Left ventricle myocardium inferior (tissue), 1 donor: ENCODE measurements at regions not wholly inside any gene's neighbourhood (a gene's known extent, or its start where the extent isn't known, plus 50 kb on each side); places are given as distances from the start of the nearest gene placed in this dataset.

ENCODE experiments used
- DNase-seq: peaks from one replicate; pipeline ENCODE4 v3.0.0-alpha.2; 2020
- H3K27ac ChIP-seq: fragments of 200-600 bp; replicated peaks from 2 replicates; pipeline ENCODE4 v1.8.0; 2021
- H3K27me3 ChIP-seq: fragments of 200-600 bp; 2 replicates; pipeline ENCODE4 v1.8.0; 2021; ENCODE audit warnings: low read depth
- H3K36me3 ChIP-seq: fragments of 200-600 bp; 2 replicates; pipeline ENCODE4 v1.8.0; 2021
- H3K4me1 ChIP-seq: fragments of 200-600 bp; 2 replicates; pipeline ENCODE4 v1.8.0; 2021
- H3K4me3 ChIP-seq: fragments of 200-600 bp; 2 replicates; pipeline ENCODE4 v1.8.0; 2021; ENCODE audit warnings: mild to moderate bottlenecking, moderate library complexity
- H3K9me3 ChIP-seq: fragments of 200-600 bp; replicated peaks from 2 replicates; pipeline ENCODE4 v1.8.0; 2021
- intact Hi-C: fragments of 100-400 bp; cut with micrococcal nuclease; formaldehyde crosslinking; loops from one replicate; pipeline ENCODE4 v1.11.0; 2022
- TF ChIP-seq, protein P1 (sequence below): fragments of 200-600 bp; IDR thresholded peaks from 2 replicates; pipeline ENCODE4 v1.8.0; 2021; ENCODE audit warnings: antibody characterized with exemption, mild to moderate bottlenecking, borderline replicate concordance
- donor health status: DM: no; HTN: yes; CAD: no; lungs with severe emphysema.

DNA sequence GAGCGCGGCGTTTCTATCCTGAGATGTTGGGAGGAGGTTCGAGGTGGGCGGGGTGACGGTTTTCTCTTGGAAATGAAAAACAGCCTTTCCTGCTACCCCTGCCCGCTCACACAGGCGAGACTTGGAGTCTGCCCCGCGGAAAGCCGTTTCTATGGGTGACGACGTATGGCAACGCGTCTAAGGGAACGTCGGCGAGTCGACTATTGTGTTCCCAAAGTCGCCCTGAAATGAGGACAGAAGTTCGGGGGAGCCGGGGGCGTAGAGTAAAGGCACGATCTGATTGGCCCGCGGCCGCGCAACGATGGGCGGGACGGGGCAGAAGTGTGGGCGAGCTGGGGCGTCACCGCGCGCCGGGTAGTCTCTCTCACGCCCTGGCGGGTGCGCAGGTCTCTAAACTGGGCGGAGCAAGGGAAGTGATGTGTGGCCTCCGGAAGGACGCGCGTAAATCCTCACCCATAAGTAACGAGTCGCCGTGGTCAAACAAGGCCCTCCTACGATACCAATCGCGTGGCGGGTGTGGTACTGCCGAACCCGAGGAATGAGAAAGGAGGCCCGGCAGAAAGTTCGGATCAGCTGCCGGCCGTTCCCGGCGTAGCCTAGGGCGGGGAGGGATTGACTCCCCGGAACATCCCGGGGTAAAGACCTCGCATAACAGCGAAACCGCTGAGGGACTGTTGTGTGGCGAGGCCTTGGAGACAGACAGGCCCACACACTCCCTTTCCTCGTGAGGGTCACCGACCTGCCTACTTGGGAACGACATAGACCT, 89.6 kb downstream of the FAM161A start:
- no peaks in the 10 kb centered on the region for H3K36me3 ChIP-seq
- peak; percentile 98 for DNase-seq
- intact Hi-C loops = no loop called here
- peaks cover 8% of the 10 kb centered on the region for H3K9me3 ChIP-seq
- H3K27ac ChIP-seq = peak overlapping the region; percentile 98
- no peaks in the 10 kb centered on the region for H3K27me3 ChIP-seq
- TF ChIP-seq, protein P1, sequence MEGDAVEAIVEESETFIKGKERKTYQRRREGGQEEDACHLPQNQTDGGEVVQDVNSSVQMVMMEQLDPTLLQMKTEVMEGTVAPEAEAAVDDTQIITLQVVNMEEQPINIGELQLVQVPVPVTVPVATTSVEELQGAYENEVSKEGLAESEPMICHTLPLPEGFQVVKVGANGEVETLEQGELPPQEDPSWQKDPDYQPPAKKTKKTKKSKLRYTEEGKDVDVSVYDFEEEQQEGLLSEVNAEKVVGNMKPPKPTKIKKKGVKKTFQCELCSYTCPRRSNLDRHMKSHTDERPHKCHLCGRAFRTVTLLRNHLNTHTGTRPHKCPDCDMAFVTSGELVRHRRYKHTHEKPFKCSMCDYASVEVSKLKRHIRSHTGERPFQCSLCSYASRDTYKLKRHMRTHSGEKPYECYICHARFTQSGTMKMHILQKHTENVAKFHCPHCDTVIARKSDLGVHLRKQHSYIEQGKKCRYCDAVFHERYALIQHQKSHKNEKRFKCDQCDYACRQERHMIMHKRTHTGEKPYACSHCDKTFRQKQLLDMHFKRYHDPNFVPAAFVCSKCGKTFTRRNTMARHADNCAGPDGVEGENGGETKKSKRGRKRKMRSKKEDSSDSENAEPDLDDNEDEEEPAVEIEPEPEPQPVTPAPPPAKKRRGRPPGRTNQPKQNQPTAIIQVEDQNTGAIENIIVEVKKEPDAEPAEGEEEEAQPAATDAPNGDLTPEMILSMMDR = no peak
- peaks cover 14% of the 10 kb centered on the region for H3K4me1 ChIP-seq
- peak overlapping the region; percentile 74 for H3K4me3 ChIP-seq

GRCh38 chr2:61763605-61764034, 90.2 kb downstream of the FAM161A start:
- Histone ChIP-seq H3K4me3 (peak overlapping the region; percentile 74), H3K4me1 (peaks cover 14% of the 10 kb centered on the region), H3K27ac (peak overlapping the region; percentile 98), H3K27me3 (no peaks in the 10 kb centered on the region), H3K9me3 (peaks cover 8% of the 10 kb centered on the region), H3K36me3 (no peaks in the 10 kb centered on the region)
- DNase-seq = peak; percentile 81
- TF ChIP-seq, protein P1 = peak; percentile 26
- intact Hi-C loops = no loop called here

DNA sequence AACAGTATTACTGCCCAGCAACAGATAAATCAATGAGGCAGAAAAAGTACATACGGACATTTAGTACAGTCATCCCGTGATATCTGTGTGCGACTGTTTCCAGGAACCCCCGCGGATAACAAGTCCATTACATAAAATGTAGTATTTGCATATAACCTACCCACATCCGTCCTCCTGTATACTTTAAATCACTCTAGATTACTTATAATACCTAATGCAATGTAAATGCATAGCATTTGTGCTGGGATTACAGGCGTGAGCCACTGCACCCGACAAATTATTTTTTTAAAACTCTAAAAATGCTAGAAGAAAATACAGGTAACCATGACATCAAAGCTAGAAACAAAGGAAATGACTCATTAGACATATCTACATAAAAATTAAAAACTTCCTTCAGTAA, 91.6 kb downstream of the FAM161A start:
- intact Hi-C loops = no loop called here
- H3K9me3 ChIP-seq = peaks cover 8% of the 10 kb centered on the region
- peaks cover 14% of the 10 kb centered on the region for H3K4me1 ChIP-seq
- H3K27me3 ChIP-seq = no peaks in the 10 kb centered on the region
- H3K36me3 ChIP-seq = no peaks in the 10 kb centered on the region
- no peak for DNase-seq
- no peak overlapping the region for H3K27ac ChIP-seq
- no peak overlapping the region for H3K4me3 ChIP-seq
- TF ChIP-seq, protein P1 = no peak

DNA sequence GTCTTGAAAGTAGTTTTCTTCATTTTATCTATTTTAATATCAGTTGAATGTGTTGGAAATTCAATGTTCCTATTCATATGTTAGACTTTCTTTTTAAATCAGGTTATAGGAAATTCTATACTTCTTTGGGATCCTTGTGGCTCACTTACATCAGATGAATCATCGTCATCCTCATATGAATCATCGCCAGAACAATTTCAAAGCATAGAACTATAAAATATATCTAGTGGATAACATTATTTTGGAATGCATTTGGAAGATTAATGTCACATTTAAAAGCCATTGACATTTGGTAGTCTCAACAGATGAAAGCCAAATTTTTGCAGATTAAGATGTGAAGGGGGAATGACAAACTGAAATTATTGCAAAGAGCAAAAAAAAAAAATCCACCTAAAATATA, 94.1 kb downstream of the FAM161A start:
- Histone ChIP-seq H3K4me1 (peaks cover 14% of the 10 kb centered on the region), H3K9me3 (peaks cover 2% of the 10 kb centered on the region), H3K4me3 (no peak overlapping the region), H3K27ac (no peak overlapping the region), H3K27me3 (no peaks in the 10 kb centered on the region), H3K36me3 (no peaks in the 10 kb centered on the region)
- intact Hi-C loops = no loop called here
- DNase-seq = no peak
- TF ChIP-seq, protein P1 = no peak

GRCh38 chr2:61759005-61759404, 94.9 kb downstream of the FAM161A start:
- DNase-seq = no peak
- H3K36me3 ChIP-seq = no peaks in the 10 kb centered on the region
- TF ChIP-seq, protein P1 = no peak
- H3K27ac ChIP-seq = no peak overlapping the region
- no peaks in the 10 kb centered on the region for H3K27me3 ChIP-seq
- intact Hi-C loops = no loop called here
- H3K4me1 ChIP-seq = peaks cover 13% of the 10 kb centered on the region
- H3K4me3 ChIP-seq = no peak overlapping the region
- peaks cover 6% of the 10 kb centered on the region for H3K9me3 ChIP-seq
